ENCODE measurements at regions not wholly inside any gene's neighbourhood (a gene's known extent, or its start where the extent isn't known, plus 50 kb on each side); places are given as distances from the start of the nearest gene placed in this dataset.

GRCh38 chr21:22535630-22536029 lies 1537.4 kb downstream of the NCAM2 start:
- Mint-ChIP-seq H3K4me1 (no peaks in the 10 kb centered on the region), H3K27me3 (no peaks in the 10 kb centered on the region), H3K36me3 (no peaks in the 10 kb centered on the region), H3K9me3 (peaks cover 24% of the 10 kb centered on the region), H3K27ac (no peak overlapping the region), H3K4me3 (no peak overlapping the region)
- CTCF ChIA-PET, result no interaction called here
- DNase-seq, result no peak

GRCh38 chr21:22536509-22536908 lies 1538.3 kb downstream of the NCAM2 start:
- Mint-ChIP-seq H3K9me3 (peaks cover 29% of the 10 kb centered on the region), H3K36me3 (no peaks in the 10 kb centered on the region), H3K4me3 (no peak overlapping the region), H3K27ac (no peak overlapping the region), H3K27me3 (no peaks in the 10 kb centered on the region), H3K4me1 (no peaks in the 10 kb centered on the region)
- no peak for DNase-seq
- CTCF ChIA-PET, result no interaction called here

GRCh38 chr21:22544747-22545146 lies 1546.5 kb downstream of the NCAM2 start:
- CTCF ChIA-PET, result no interaction called here
- no peaks in the 10 kb centered on the region for H3K36me3 Mint-ChIP-seq
- H3K27ac Mint-ChIP-seq, result no peak overlapping the region
- no peak overlapping the region for H3K4me3 Mint-ChIP-seq
- no peak for DNase-seq
- peaks cover 7% of the 10 kb centered on the region for H3K9me3 Mint-ChIP-seq
- no peaks in the 10 kb centered on the region for H3K27me3 Mint-ChIP-seq
- H3K4me1 Mint-ChIP-seq, result no peaks in the 10 kb centered on the region

GRCh38 chr21:22552390-22552789 lies 1554.2 kb downstream of the NCAM2 start:
- DNase-seq, result no peak
- no peaks in the 10 kb centered on the region for H3K27me3 Mint-ChIP-seq
- no peak overlapping the region for H3K27ac Mint-ChIP-seq
- H3K4me1 Mint-ChIP-seq, result no peaks in the 10 kb centered on the region
- no peaks in the 10 kb centered on the region for H3K36me3 Mint-ChIP-seq
- no peaks in the 10 kb centered on the region for H3K9me3 Mint-ChIP-seq
- CTCF ChIA-PET, result no interaction called here
- H3K4me3 Mint-ChIP-seq, result no peak overlapping the region

GRCh38 chr21:22554690-22555316 lies 1556.6 kb downstream of the NCAM2 start:
- Mint-ChIP-seq H3K9me3 (no peaks in the 10 kb centered on the region), H3K27ac (no peak overlapping the region), H3K36me3 (no peaks in the 10 kb centered on the region), H3K4me3 (no peak overlapping the region), H3K4me1 (no peaks in the 10 kb centered on the region), H3K27me3 (no peaks in the 10 kb centered on the region)
- CTCF ChIA-PET, result no interaction called here
- DNase-seq, result no peak

- CTCF ChIA-PET, result no interaction called here
- Mint-ChIP-seq H3K4me1 (no peaks in the 10 kb centered on the region), H3K9me3 (peaks cover 9% of the 10 kb centered on the region), H3K27me3 (no peaks in the 10 kb centered on the region), H3K4me3 (no peak overlapping the region), H3K27ac (no peak overlapping the region), H3K36me3 (no peaks in the 10 kb centered on the region)
- no peak for DNase-seq
These were observed 1558.6 kb downstream of the NCAM2 start for GRCh38 chr21:22556829-22557228.

- peaks cover 9% of the 10 kb centered on the region for H3K9me3 Mint-ChIP-seq
These were observed 1563.7 kb downstream of the NCAM2 start for GRCh38 chr21:22561946-22562345.

GRCh38 chr21:22573834-22574233 lies 1575.6 kb downstream of the NCAM2 start:
- Mint-ChIP-seq H3K27me3 (no peaks in the 10 kb centered on the region), H3K9me3 (no peaks in the 10 kb centered on the region), H3K4me3 (no peak overlapping the region), H3K36me3 (no peaks in the 10 kb centered on the region), H3K27ac (no peak overlapping the region), H3K4me1 (no peaks in the 10 kb centered on the region)
- CTCF ChIA-PET, result no interaction called here
- no peak for DNase-seq

More at GRCh38 chr21:22561946-22562345, 1563.7 kb downstream of the NCAM2 start:
- no peaks in the 10 kb centered on the region for H3K36me3 Mint-ChIP-seq
- no peaks in the 10 kb centered on the region for H3K27me3 Mint-ChIP-seq
- H3K4me3 Mint-ChIP-seq, result no peak overlapping the region
- no peak overlapping the region for H3K27ac Mint-ChIP-seq
- CTCF ChIA-PET, result no interaction called here
- no peaks in the 10 kb centered on the region for H3K4me1 Mint-ChIP-seq
- DNase-seq, result no peak

- Mint-ChIP-seq H3K27ac (no peak overlapping the region), H3K36me3 (no peaks in the 10 kb centered on the region), H3K4me3 (no peak overlapping the region), H3K27me3 (no peaks in the 10 kb centered on the region), H3K9me3 (no peaks in the 10 kb centered on the region), H3K4me1 (no peaks in the 10 kb centered on the region)
- DNase-seq, result no peak
- CTCF ChIA-PET, result interaction anchor here (0.6 kb wide), 1 partner anchor 26 kb away, joined by 3 read pairs; no protein-coding TSS in a partner anchor
These were observed 1577.0 kb downstream of the NCAM2 start for GRCh38 chr21:22575165-22575584.

- no peaks in the 10 kb centered on the region for H3K27me3 Mint-ChIP-seq
- no peak overlapping the region for H3K4me3 Mint-ChIP-seq
- H3K4me1 Mint-ChIP-seq, result no peaks in the 10 kb centered on the region
- CTCF ChIA-PET, result no interaction called here
- no peaks in the 10 kb centered on the region for H3K9me3 Mint-ChIP-seq
- no peaks in the 10 kb centered on the region for H3K36me3 Mint-ChIP-seq
- no peak for DNase-seq
- no peak overlapping the region for H3K27ac Mint-ChIP-seq
These were observed 1581.5 kb downstream of the NCAM2 start for GRCh38 chr21:22579741-22580140.

GRCh38 chr21:22582026-22582425 lies 1583.8 kb downstream of the NCAM2 start:
- CTCF ChIA-PET, result no interaction called here
- no peak for DNase-seq
- no peaks in the 10 kb centered on the region for H3K4me1 Mint-ChIP-seq
- H3K27ac Mint-ChIP-seq, result no peak overlapping the region
- H3K4me3 Mint-ChIP-seq, result no peak overlapping the region
- H3K27me3 Mint-ChIP-seq, result no peaks in the 10 kb centered on the region
- no peaks in the 10 kb centered on the region for H3K36me3 Mint-ChIP-seq
- no peaks in the 10 kb centered on the region for H3K9me3 Mint-ChIP-seq

- Mint-ChIP-seq H3K27me3 (no peaks in the 10 kb centered on the region), H3K4me3 (no peak overlapping the region), H3K9me3 (no peaks in the 10 kb centered on the region), H3K36me3 (no peaks in the 10 kb centered on the region), H3K27ac (no peak overlapping the region), H3K4me1 (no peaks in the 10 kb centered on the region)
- no peak for DNase-seq
- CTCF ChIA-PET, result no interaction called here
These were observed 1586.1 kb downstream of the NCAM2 start for GRCh38 chr21:22584308-22584707.

GRCh38 chr21:22585558-22585957 lies 1587.3 kb downstream of the NCAM2 start:
- no peaks in the 10 kb centered on the region for H3K9me3 Mint-ChIP-seq
- no peak overlapping the region for H3K4me3 Mint-ChIP-seq
- no peaks in the 10 kb centered on the region for H3K4me1 Mint-ChIP-seq
- CTCF ChIA-PET, result no interaction called here
- no peak overlapping the region for H3K27ac Mint-ChIP-seq
- H3K27me3 Mint-ChIP-seq, result no peaks in the 10 kb centered on the region
- H3K36me3 Mint-ChIP-seq, result no peaks in the 10 kb centered on the region
- no peak for DNase-seq

- CTCF ChIA-PET, result no interaction called here
- no peak for DNase-seq
- Mint-ChIP-seq H3K27ac (no peak overlapping the region), H3K27me3 (no peaks in the 10 kb centered on the region), H3K9me3 (peaks cover 9% of the 10 kb centered on the region), H3K4me1 (no peaks in the 10 kb centered on the region), H3K36me3 (no peaks in the 10 kb centered on the region), H3K4me3 (no peak overlapping the region)
These were observed 1599.5 kb downstream of the NCAM2 start for GRCh38 chr21:22597660-22598255.

GRCh38 chr21:22609802-22610201 lies 1611.6 kb downstream of the NCAM2 start:
- Mint-ChIP-seq H3K9me3 (peaks cover 4% of the 10 kb centered on the region), H3K36me3 (no peaks in the 10 kb centered on the region), H3K27ac (no peak overlapping the region), H3K4me1 (no peaks in the 10 kb centered on the region), H3K4me3 (no peak overlapping the region), H3K27me3 (no peaks in the 10 kb centered on the region)
- no peak for DNase-seq
- CTCF ChIA-PET, result no interaction called here

All from activated naive CD4-positive, alpha-beta T cell treated with anti-CD3 and anti-CD28 coated beads, Interleukin-2, amount 10 ng/mL, durations not matched to agents 7 days and 5 days (primary cell).